Caco-2 (cell line): ENCODE measurements at regions not wholly inside any gene's neighbourhood (a gene's known extent, or its start where the extent isn't known, plus 50 kb on each side); places are given as distances from the start of the nearest gene placed in this dataset.

Source experiments
- BruUV-seq: library from RNA; stranded (reverse); fragments of 400-500 nt; replicated peaks from 2 replicates; lab custom pipeline; 2021; lab: Mats Ljungman, UMichigan
- CTCF ChIA-PET: fragments of 300-600 bp; sonication (Branson Sonifier 250); formaldehyde crosslinking; loops from one replicate; lab custom pipeline; 2022; ENCODE audit warnings: antibody characterized with exemption; lab: Charles Lee
- POLR2A ChIA-PET: fragments of 300-600 bp; sonication (Branson Sonifier 250); formaldehyde crosslinking; loops from one replicate; lab custom pipeline; 2022; ENCODE audit warnings: antibody characterized with exemption; lab: Charles Lee
- DNase-seq, 2 experiments: peaks; one replicate each; pipeline versions ENCODE4 v3.0.0 to v3.0.0-alpha.2; 2020 to 2022
- H3K27me3 ChIP-seq: replicated peaks from 2 replicates; pipeline ENCODE4 v1.6.0; 2011; ENCODE audit warnings: low read length; ENCODE audit not compliant: control insufficient read depth, insufficient read depth
- H3K36me3 ChIP-seq: 2 replicates; pipeline ENCODE4 v1.5.1; 2011; ENCODE audit warnings: low read length; ENCODE audit not compliant: control insufficient read depth, insufficient read depth
- H3K4me1 ChIP-seq: fragments of 250-450 bp; sonication (Bioruptor Pico); 2 replicates; pipeline ENCODE4 v1.5.1; 2020; ENCODE audit warnings: mild to moderate bottlenecking
- H3K4me3 ChIP-seq: 2 replicates; pipeline ENCODE4 v1.5.1; 2011; ENCODE audit warnings: low read depth, mild to moderate bottlenecking, control low read depth, low read length
- H3K9me3 ChIP-seq: fragments of 250-450 bp; sonication (Bioruptor Pico); 2 replicates; pipeline ENCODE4 v1.5.1; 2020; ENCODE audit warnings: mild to moderate bottlenecking, moderate library complexity
- H3K27ac Mint-ChIP-seq: one replicate; pipeline ENCODE4 v1.8.0; 2022; ENCODE audit warnings: mixed read lengths; ENCODE audit not compliant: unreplicated experiment
- H3K27me3 Mint-ChIP-seq: one replicate; pipeline ENCODE4 v1.8.0; 2022; ENCODE audit warnings: mixed read lengths; ENCODE audit not compliant: insufficient read depth, unreplicated experiment
- H3K36me3 Mint-ChIP-seq: one replicate; pipeline ENCODE4 v1.8.0; 2022; ENCODE audit warnings: mild to moderate bottlenecking, mixed read lengths; ENCODE audit not compliant: insufficient read depth, unreplicated experiment
- H3K4me1 Mint-ChIP-seq: one replicate; pipeline ENCODE4 v1.8.0; 2022; ENCODE audit warnings: low read depth, mixed read lengths; ENCODE audit not compliant: unreplicated experiment
- H3K4me3 Mint-ChIP-seq: one replicate; pipeline ENCODE4 v1.8.0; 2022; ENCODE audit warnings: mild to moderate bottlenecking, moderate library complexity, mixed read lengths; ENCODE audit not compliant: unreplicated experiment
- H3K9me3 Mint-ChIP-seq: one replicate; pipeline ENCODE4 v1.8.0; 2022; ENCODE audit warnings: mixed read lengths; ENCODE audit not compliant: unreplicated experiment
- intact Hi-C: fragments of 100-400 bp; cut with micrococcal nuclease; formaldehyde crosslinking; loops from one replicate; pipeline ENCODE4 v1.10.0; 2022; ENCODE audit not compliant: unreplicated experiment
- TF ChIP-seq, protein P1 (sequence below), 2 experiments: fragments of 200-600 bp in 1 of 2; IDR thresholded peaks; 1 replicate in 1 of 2; 2 replicates in 1 of 2; pipeline versions ENCODE4 v1.5.1 to v1.8.0; 2011 to 2022; ENCODE audit warnings: antibody characterized with exemption in 1 of 2, control low read depth in 1 of 2, inconsistent platforms in 1 of 2, low read depth in 1 of 2, low read length in 1 of 2, mild to moderate bottlenecking in 1 of 2, moderate library complexity in 1 of 2; ENCODE audit not compliant: insufficient read depth in 1 of 2, severe bottlenecking in 1 of 2, unreplicated experiment in 1 of 2

GRCh38 chr1:63710308-63710707, 63.5 kb upstream of the ROR1 start:
- Mint-ChIP-seq H3K27me3 (no peaks in the 10 kb centered on the region), H3K36me3 (no peaks in the 10 kb centered on the region), H3K4me1 (peaks cover 50% of the 10 kb centered on the region), H3K27ac (peak overlapping the region; percentile 66), H3K4me3 (peak overlapping the region; percentile 42), H3K9me3 (no peaks in the 10 kb centered on the region)
- Histone ChIP-seq H3K4me3 (no peak overlapping the region), H3K36me3 (no peaks in the 10 kb centered on the region), H3K4me1 (peaks cover 64% of the 10 kb centered on the region), H3K9me3 (no peaks in the 10 kb centered on the region), H3K27me3 (no peaks in the 10 kb centered on the region)
- TF ChIP-seq, protein P1, sequence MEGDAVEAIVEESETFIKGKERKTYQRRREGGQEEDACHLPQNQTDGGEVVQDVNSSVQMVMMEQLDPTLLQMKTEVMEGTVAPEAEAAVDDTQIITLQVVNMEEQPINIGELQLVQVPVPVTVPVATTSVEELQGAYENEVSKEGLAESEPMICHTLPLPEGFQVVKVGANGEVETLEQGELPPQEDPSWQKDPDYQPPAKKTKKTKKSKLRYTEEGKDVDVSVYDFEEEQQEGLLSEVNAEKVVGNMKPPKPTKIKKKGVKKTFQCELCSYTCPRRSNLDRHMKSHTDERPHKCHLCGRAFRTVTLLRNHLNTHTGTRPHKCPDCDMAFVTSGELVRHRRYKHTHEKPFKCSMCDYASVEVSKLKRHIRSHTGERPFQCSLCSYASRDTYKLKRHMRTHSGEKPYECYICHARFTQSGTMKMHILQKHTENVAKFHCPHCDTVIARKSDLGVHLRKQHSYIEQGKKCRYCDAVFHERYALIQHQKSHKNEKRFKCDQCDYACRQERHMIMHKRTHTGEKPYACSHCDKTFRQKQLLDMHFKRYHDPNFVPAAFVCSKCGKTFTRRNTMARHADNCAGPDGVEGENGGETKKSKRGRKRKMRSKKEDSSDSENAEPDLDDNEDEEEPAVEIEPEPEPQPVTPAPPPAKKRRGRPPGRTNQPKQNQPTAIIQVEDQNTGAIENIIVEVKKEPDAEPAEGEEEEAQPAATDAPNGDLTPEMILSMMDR (IDR thresholded peaks at IDR 0.05; ENCODE audit: insufficient read depth in 1 of 2, low read depth in 1 of 2, low read length in 1 of 2, severe bottlenecking in 1 of 2, unreplicated experiment in 1 of 2), result no peak
- intact Hi-C loops, result loop anchor here (1.0 kb wide), 1 partner anchor 8 kb away; no protein-coding TSS in a partner anchor
- POLR2A ChIA-PET, result interaction anchor here (0.6 to 0.7 kb wide), 2 partner anchors 20 to 1447 kb away, joined by 5 to 7 read pairs; no protein-coding TSS in a partner anchor
- TSS peak; percentile 92 for BruUV-seq
- CTCF ChIA-PET, result interaction anchor here (0.7 to 1.3 kb wide), 3 partner anchors 9 to 536 kb away, joined by 3 to 12 read pairs (median 6); no protein-coding TSS in a partner anchor
- peak in 1 of 2 experiments; percentile 39 for DNase-seq

GRCh38 chr1:63710761-63711380, 62.9 kb upstream of the ROR1 start:
- Mint-ChIP-seq H3K27me3 (no peaks in the 10 kb centered on the region), H3K36me3 (no peaks in the 10 kb centered on the region), H3K27ac (peak overlapping the region; percentile 66), H3K4me3 (peak overlapping the region; percentile 42), H3K4me1 (peaks cover 45% of the 10 kb centered on the region), H3K9me3 (no peaks in the 10 kb centered on the region)
- Histone ChIP-seq H3K4me1 (peaks cover 58% of the 10 kb centered on the region), H3K27me3 (no peaks in the 10 kb centered on the region), H3K9me3 (no peaks in the 10 kb centered on the region), H3K36me3 (no peaks in the 10 kb centered on the region), H3K4me3 (no peak overlapping the region)
- ChIA-PET POLR2A (no interaction called here), CTCF (interaction anchor here (1.0 to 1.3 kb wide), 3 partner anchors 9 to 20 kb away, joined by 3 to 12 read pairs (median 5); no protein-coding TSS in a partner anchor)
- TF ChIP-seq, protein P1 (IDR thresholded peaks at IDR 0.05; ENCODE audit: insufficient read depth in 1 of 2, low read depth in 1 of 2, low read length in 1 of 2, severe bottlenecking in 1 of 2, unreplicated experiment in 1 of 2), result no peak
- peak; percentile 48 to 63 for DNase-seq
- TSS peak; percentile 87 for BruUV-seq
- intact Hi-C loops, result loop anchor here (1.0 kb wide), 1 partner anchor 7 kb away; no protein-coding TSS in a partner anchor

- Histone ChIP-seq H3K4me3 (no peak overlapping the region), H3K4me1 (peaks cover 68% of the 10 kb centered on the region), H3K36me3 (no peaks in the 10 kb centered on the region), H3K27me3 (no peaks in the 10 kb centered on the region), H3K9me3 (no peaks in the 10 kb centered on the region)
- H3K4me3 Mint-ChIP-seq, result no peak overlapping the region
- H3K4me1 Mint-ChIP-seq, result peaks cover 36% of the 10 kb centered on the region
- DNase-seq, result no peak
- intact Hi-C loops, result no loop called here
- no TSS peak for BruUV-seq
- POLR2A ChIA-PET, result no interaction called here
- H3K36me3 Mint-ChIP-seq, result no peaks in the 10 kb centered on the region
- TF ChIP-seq, protein P1 (IDR thresholded peaks at IDR 0.05; ENCODE audit: insufficient read depth in 1 of 2, low read depth in 1 of 2, low read length in 1 of 2, severe bottlenecking in 1 of 2, unreplicated experiment in 1 of 2), result no peak
- peak overlapping the region; percentile 76 for H3K27ac Mint-ChIP-seq
- no peaks in the 10 kb centered on the region for H3K27me3 Mint-ChIP-seq
- CTCF ChIA-PET, result no interaction called here
- H3K9me3 Mint-ChIP-seq, result no peaks in the 10 kb centered on the region
Measured at GRCh38 chr1:63713041-63713440, 60.8 kb upstream of the ROR1 start.
